Liver (tissue), 8 donors: ENCODE measurements at regions not wholly inside any gene's neighbourhood (a gene's known extent, or its start where the extent isn't known, plus 50 kb on each side); places are given as distances from the start of the nearest gene placed in this dataset.

Source experiments
- DNase-seq: peaks from one replicate; pipeline ENCODE4 v3.0.0-alpha.2; 2017; ENCODE audit warnings: low spot score
- H3K27ac ChIP-seq, 2 donors: one replicate each; pipeline ENCODE4 v1.7.0; 2013; ENCODE audit warnings: inconsistent platforms in 2 of 2, low read length in 2 of 2, control low read depth in 1 of 2, low read depth in 1 of 2, mild to moderate bottlenecking in 1 of 2
- H3K27me3 ChIP-seq, 4 donors: one replicate each; pipeline versions ENCODE4 v1.6.1 to v1.7.0; 2013; ENCODE audit warnings: low read length in 3 of 4, inconsistent platforms in 1 of 4, mild to moderate bottlenecking in 1 of 4, moderate library complexity in 1 of 4; ENCODE audit not compliant: control insufficient read depth in 4 of 4, insufficient read depth in 4 of 4
- H3K36me3 ChIP-seq, 4 donors: one replicate each; pipeline versions ENCODE4 v1.6.1 to v1.7.0; 2013; ENCODE audit warnings: low read length in 3 of 4, mild to moderate bottlenecking in 3 of 4, low read depth in 1 of 4, moderate library complexity in 1 of 4; ENCODE audit not compliant: control insufficient read depth in 4 of 4, insufficient read depth in 3 of 4
- H3K4me1 ChIP-seq, 4 donors: one replicate each; pipeline versions ENCODE4 v1.6.1 to v1.7.0; 2013; ENCODE audit warnings: low read length in 3 of 4, mild to moderate bottlenecking in 3 of 4, moderate library complexity in 1 of 4; ENCODE audit not compliant: control insufficient read depth in 4 of 4, insufficient read depth in 4 of 4
- H3K4me3 ChIP-seq, 3 donors: one replicate each; pipeline versions ENCODE4 v1.6.1 to v1.7.0; 2013; ENCODE audit warnings: low read length in 3 of 3, control low read depth in 1 of 3, low read depth in 1 of 3, mild to moderate bottlenecking in 1 of 3
- H3K9ac ChIP-seq, 2 donors: one replicate each; pipeline ENCODE4 v1.7.0; 2013; ENCODE audit warnings: low read length in 2 of 2, mild to moderate bottlenecking in 2 of 2, moderate library complexity in 2 of 2, control low read depth in 1 of 2, low read depth in 1 of 2
- H3K9me3 ChIP-seq, 4 donors: one replicate each; pipeline versions ENCODE4 v1.6.1 to v1.7.0; 2013; ENCODE audit warnings: low read length in 3 of 4; ENCODE audit not compliant: control insufficient read depth in 4 of 4
- EGR1 ChIP-seq, 2 donors: IDR thresholded peaks; 2 replicates each; pipeline ENCODE4 v1.6.1; 2016 to 2018; ENCODE audit warnings: antibody characterized with exemption in 2 of 2, low read depth in 2 of 2
- FOXA1 ChIP-seq: IDR thresholded peaks from 2 replicates; pipeline ENCODE4 v1.6.1; 2016; ENCODE audit warnings: antibody characterized with exemption
- FOXA2 ChIP-seq: IDR thresholded peaks from 2 replicates; pipeline ENCODE4 v1.6.1; 2016; ENCODE audit warnings: antibody characterized with exemption
- GABPA ChIP-seq, 2 donors: IDR thresholded peaks in 1 of 2; conservative IDR thresholded peaks in 1 of 2; 2 replicates each; pipeline ENCODE4 v1.6.1; 2016; ENCODE audit warnings: antibody characterized with exemption in 2 of 2, mild to moderate bottlenecking in 1 of 2, moderate library complexity in 1 of 2
- HNF4A ChIP-seq, 2 donors: conservative IDR thresholded peaks; 2 replicates each; pipeline ENCODE4 v1.6.1; 2016; ENCODE audit warnings: antibody characterized with exemption in 2 of 2, mild to moderate bottlenecking in 2 of 2
- HNF4G ChIP-seq: IDR thresholded peaks from 2 replicates; pipeline ENCODE4 v1.6.1; 2016; ENCODE audit warnings: antibody characterized with exemption
- JUND ChIP-seq, 2 donors: IDR thresholded peaks; 2 replicates each; pipeline ENCODE4 v1.6.1; 2016; ENCODE audit warnings: antibody characterized with exemption in 2 of 2
- MAX ChIP-seq: IDR thresholded peaks from 2 replicates; pipeline ENCODE4 v1.6.1; 2016; ENCODE audit warnings: antibody characterized with exemption
- NR2F2 ChIP-seq: IDR thresholded peaks from 2 replicates; pipeline ENCODE4 v1.6.1; 2016; ENCODE audit warnings: antibody characterized with exemption
- RXRA ChIP-seq, 2 donors: IDR thresholded peaks; 2 replicates each; pipeline ENCODE4 v1.6.1; 2017 to 2018; ENCODE audit warnings: antibody characterized with exemption in 2 of 2, mild to moderate bottlenecking in 1 of 2
- TAF1 ChIP-seq: conservative IDR thresholded peaks from 2 replicates; pipeline ENCODE4 v1.6.1; 2016; ENCODE audit warnings: antibody characterized with exemption, mild to moderate bottlenecking
- YY1 ChIP-seq: IDR thresholded peaks from 2 replicates; pipeline ENCODE4 v1.6.1; 2016; ENCODE audit warnings: antibody characterized with exemption, mild to moderate bottlenecking
- whole genome bisulfite sequencing: extraction: QIAGEN DNeasy Blood & Tissue Kit; methylation state at CpG from one replicate; pipeline ENCODE4 v1.1.7; 2013; 5-methylcytosine and 5-hydroxymethylcytosine counted together
- TF ChIP-seq, protein P1 (sequence below): IDR thresholded peaks from 2 replicates; pipeline ENCODE4 v1.6.1; 2016; ENCODE audit warnings: antibody characterized with exemption
- TF ChIP-seq, protein P2 (sequence below): IDR thresholded peaks from 2 replicates; pipeline ENCODE4 v1.6.1; 2016; ENCODE audit warnings: antibody characterized with exemption, mild to moderate bottlenecking
- TF ChIP-seq, protein P3 (sequence below): fragments of 150-350 bp; IDR thresholded peaks from 2 replicates; pipeline ENCODE4 v1.5.1; 2017; ENCODE audit warnings: improper control_type of control experiment, low read depth, low read length; ENCODE audit not compliant: missing input control
- donor health status: healthy.
- donor health status: healthy.
- donor health status: healthy.
- donor health status: healthy.
- donor health status: healthy.

GRCh38 chr6:167508919-167509852 lies 184.3 kb downstream of the TTLL2 start:
- H3K9ac ChIP-seq: no peak overlapping the region
- H3K9me3 ChIP-seq: no peaks in the 10 kb centered on the region
- no peaks in the 10 kb centered on the region for H3K27me3 ChIP-seq
- H3K36me3 ChIP-seq: no peaks in the 10 kb centered on the region
- peaks cover 0 to 8% (median 0%) of the 10 kb centered on the region in 4 donors for H3K4me1 ChIP-seq
- H3K4me3 ChIP-seq: no peak overlapping the region
- no peak overlapping the region for H3K27ac ChIP-seq
- TF ChIP-seq YY1: no peak
- no peak for TF ChIP-seq HNF4G
- no peak for TF ChIP-seq JUND (IDR thresholded peaks at IDR 0.05)
- 93% methylated on average over 29 of the region's 29 CpGs for WGBS
- no peak for DNase-seq

- TF ChIP-seq GABPA (IDR thresholded peaks at IDR 0.05 in 1 of 2, conservative IDR thresholded peaks at IDR 0.05 in 1 of 2) (no peak), TAF1 (no peak), HNF4A (conservative IDR thresholded peaks at IDR 0.05) (no peak), NR2F2 (no peak), FOXA1 (no peak), YY1 (no peak), HNF4G (no peak), RXRA (IDR thresholded peaks at IDR 0.05) (no peak), MAX (no peak)
- TF ChIP-seq, protein P1, sequence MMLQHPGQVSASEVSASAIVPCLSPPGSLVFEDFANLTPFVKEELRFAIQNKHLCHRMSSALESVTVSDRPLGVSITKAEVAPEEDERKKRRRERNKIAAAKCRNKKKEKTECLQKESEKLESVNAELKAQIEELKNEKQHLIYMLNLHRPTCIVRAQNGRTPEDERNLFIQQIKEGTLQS: no peak
- TF ChIP-seq, protein P2, sequence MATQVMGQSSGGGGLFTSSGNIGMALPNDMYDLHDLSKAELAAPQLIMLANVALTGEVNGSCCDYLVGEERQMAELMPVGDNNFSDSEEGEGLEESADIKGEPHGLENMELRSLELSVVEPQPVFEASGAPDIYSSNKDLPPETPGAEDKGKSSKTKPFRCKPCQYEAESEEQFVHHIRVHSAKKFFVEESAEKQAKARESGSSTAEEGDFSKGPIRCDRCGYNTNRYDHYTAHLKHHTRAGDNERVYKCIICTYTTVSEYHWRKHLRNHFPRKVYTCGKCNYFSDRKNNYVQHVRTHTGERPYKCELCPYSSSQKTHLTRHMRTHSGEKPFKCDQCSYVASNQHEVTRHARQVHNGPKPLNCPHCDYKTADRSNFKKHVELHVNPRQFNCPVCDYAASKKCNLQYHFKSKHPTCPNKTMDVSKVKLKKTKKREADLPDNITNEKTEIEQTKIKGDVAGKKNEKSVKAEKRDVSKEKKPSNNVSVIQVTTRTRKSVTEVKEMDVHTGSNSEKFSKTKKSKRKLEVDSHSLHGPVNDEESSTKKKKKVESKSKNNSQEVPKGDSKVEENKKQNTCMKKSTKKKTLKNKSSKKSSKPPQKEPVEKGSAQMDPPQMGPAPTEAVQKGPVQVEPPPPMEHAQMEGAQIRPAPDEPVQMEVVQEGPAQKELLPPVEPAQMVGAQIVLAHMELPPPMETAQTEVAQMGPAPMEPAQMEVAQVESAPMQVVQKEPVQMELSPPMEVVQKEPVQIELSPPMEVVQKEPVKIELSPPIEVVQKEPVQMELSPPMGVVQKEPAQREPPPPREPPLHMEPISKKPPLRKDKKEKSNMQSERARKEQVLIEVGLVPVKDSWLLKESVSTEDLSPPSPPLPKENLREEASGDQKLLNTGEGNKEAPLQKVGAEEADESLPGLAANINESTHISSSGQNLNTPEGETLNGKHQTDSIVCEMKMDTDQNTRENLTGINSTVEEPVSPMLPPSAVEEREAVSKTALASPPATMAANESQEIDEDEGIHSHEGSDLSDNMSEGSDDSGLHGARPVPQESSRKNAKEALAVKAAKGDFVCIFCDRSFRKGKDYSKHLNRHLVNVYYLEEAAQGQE: no peak
- Histone ChIP-seq H3K9ac (no peak overlapping the region), H3K27ac (no peak overlapping the region), H3K36me3 (no peaks in the 10 kb centered on the region), H3K4me3 (no peak overlapping the region), H3K4me1 (peaks cover 0 to 8% (median 0%) of the 10 kb centered on the region in 4 donors), H3K9me3 (no peaks in the 10 kb centered on the region), H3K27me3 (no peaks in the 10 kb centered on the region)
- no peak for DNase-seq
- WGBS: 91% methylated on average over 10 of the region's 10 CpGs
Measured at GRCh38 chr6:167509853-167510220, 185.0 kb downstream of the TTLL2 start.

- WGBS: 89% methylated on average over 11 of the region's 11 CpGs
- H3K4me1 ChIP-seq: peaks cover 0 to 8% (median 0%) of the 10 kb centered on the region in 4 donors
- no peak overlapping the region for H3K9ac ChIP-seq
- no peak for DNase-seq
- no peaks in the 10 kb centered on the region for H3K36me3 ChIP-seq
- no peaks in the 10 kb centered on the region for H3K27me3 ChIP-seq
- no peak overlapping the region for H3K27ac ChIP-seq
- H3K4me3 ChIP-seq: no peak overlapping the region
- no peaks in the 10 kb centered on the region for H3K9me3 ChIP-seq
- TF ChIP-seq MAX (no peak), GABPA (IDR thresholded peaks at IDR 0.05 in 1 of 2, conservative IDR thresholded peaks at IDR 0.05 in 1 of 2) (no peak), JUND (IDR thresholded peaks at IDR 0.05) (no peak), FOXA2 (no peak), RXRA (IDR thresholded peaks at IDR 0.05) (no peak), FOXA1 (no peak), HNF4G (no peak), YY1 (no peak), EGR1 (IDR thresholded peaks at IDR 0.05; ENCODE audit: low read depth in 2 of 2) (no peak), HNF4A (conservative IDR thresholded peaks at IDR 0.05) (no peak), NR2F2 (no peak)
- TF ChIP-seq, protein P3, sequence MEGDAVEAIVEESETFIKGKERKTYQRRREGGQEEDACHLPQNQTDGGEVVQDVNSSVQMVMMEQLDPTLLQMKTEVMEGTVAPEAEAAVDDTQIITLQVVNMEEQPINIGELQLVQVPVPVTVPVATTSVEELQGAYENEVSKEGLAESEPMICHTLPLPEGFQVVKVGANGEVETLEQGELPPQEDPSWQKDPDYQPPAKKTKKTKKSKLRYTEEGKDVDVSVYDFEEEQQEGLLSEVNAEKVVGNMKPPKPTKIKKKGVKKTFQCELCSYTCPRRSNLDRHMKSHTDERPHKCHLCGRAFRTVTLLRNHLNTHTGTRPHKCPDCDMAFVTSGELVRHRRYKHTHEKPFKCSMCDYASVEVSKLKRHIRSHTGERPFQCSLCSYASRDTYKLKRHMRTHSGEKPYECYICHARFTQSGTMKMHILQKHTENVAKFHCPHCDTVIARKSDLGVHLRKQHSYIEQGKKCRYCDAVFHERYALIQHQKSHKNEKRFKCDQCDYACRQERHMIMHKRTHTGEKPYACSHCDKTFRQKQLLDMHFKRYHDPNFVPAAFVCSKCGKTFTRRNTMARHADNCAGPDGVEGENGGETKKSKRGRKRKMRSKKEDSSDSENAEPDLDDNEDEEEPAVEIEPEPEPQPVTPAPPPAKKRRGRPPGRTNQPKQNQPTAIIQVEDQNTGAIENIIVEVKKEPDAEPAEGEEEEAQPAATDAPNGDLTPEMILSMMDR: no peak
- TF ChIP-seq, protein P1: no peak
- TF ChIP-seq, protein P2: no peak
Measured at GRCh38 chr6:167510648-167511047, 185.8 kb downstream of the TTLL2 start.
